Breast epithelium (tissue), 4 donors: ENCODE measurements at regions not wholly inside any gene's neighbourhood (a gene's known extent, or its start where the extent isn't known, plus 50 kb on each side); places are given as distances from the start of the nearest gene placed in this dataset.
"Not testable (repeated sequence)": the region's sequence is repeated elsewhere in the genome, so short reads cannot be mapped to it uniquely, and the experiment has no call there.

Experiments
- DNase-seq, 2 donors: peaks; one replicate each; pipeline ENCODE4 v3.0.0-alpha.2; 2019; ENCODE audit warnings: low spot score in 2 of 2
- H3K27ac ChIP-seq, 2 donors: fragments of 200-600 bp; sonication (generic) in 1 of 2; one replicate each; pipeline ENCODE4 v1.5.1; 2016 to 2019; ENCODE audit warnings: mild to moderate bottlenecking in 1 of 2
- H3K27me3 ChIP-seq, 2 donors: fragments of 200-600 bp; sonication (generic) in 1 of 2; one replicate each; pipeline versions ENCODE4 v1.5.1 to v1.6.0; 2017 to 2019; ENCODE audit warnings: control low read depth in 1 of 2, mild to moderate bottlenecking in 1 of 2
- H3K36me3 ChIP-seq: fragments of 200-600 bp; one replicate; pipeline ENCODE4 v1.5.1; 2019
- H3K4me1 ChIP-seq, 2 donors: fragments of 200-600 bp; sonication (generic); one replicate each; pipeline ENCODE4 v1.5.1; 2016 to 2019; ENCODE audit warnings: control low read depth in 1 of 2
- H3K4me3 ChIP-seq, 3 donors: fragments of 200-600 bp; sonication (generic); 1 replicate in 2 of 3; 2 replicates in 1 of 3; pipeline ENCODE4 v1.5.1; 2016 to 2019; ENCODE audit warnings: mild to moderate bottlenecking in 3 of 3, moderate library complexity in 2 of 3
- H3K9me3 ChIP-seq, 2 donors: fragments of 200-600 bp; sonication (generic) in 1 of 2; one replicate each; pipeline ENCODE4 v1.5.1; 2016 to 2019; ENCODE audit warnings: control low read depth in 1 of 2
- POLR2A ChIP-seq: fragments of 450-650 bp; IDR thresholded peaks from one replicate; pipeline ENCODE4 v1.6.1; 2016; ENCODE audit warnings: antibody characterized with exemption, mild to moderate bottlenecking, moderate library complexity
- POLR2AphosphoS5 ChIP-seq, 3 donors: sonication (generic); formaldehyde crosslinking; IDR thresholded peaks; one replicate each; pipeline ENCODE4 v1.6.1; 2017; ENCODE audit warnings: antibody characterized with exemption in 3 of 3
- intact Hi-C: fragments of 100-400 bp; cut with DNase I; formaldehyde crosslinking; loops from one replicate; pipeline ENCODE4 v1.15.1; 2023; ENCODE audit warnings: low total_unique reads
- TF ChIP-seq, protein P1 (sequence below), 3 donors: fragments of 450-650 bp; IDR thresholded peaks; one replicate each; pipeline ENCODE4 v1.5.1; 2016 to 2017; ENCODE audit warnings: antibody characterized with exemption in 3 of 3, mild to moderate bottlenecking in 3 of 3, moderate library complexity in 3 of 3

GRCh38 chr20:48445827-48446226, 382.0 kb downstream of the PREX1 start:
- intact Hi-C loops = no loop called here
- TF ChIP-seq POLR2A (no peak), POLR2AphosphoS5 (IDR thresholded peaks at IDR 0.05) (no peak)
- TF ChIP-seq, protein P1, sequence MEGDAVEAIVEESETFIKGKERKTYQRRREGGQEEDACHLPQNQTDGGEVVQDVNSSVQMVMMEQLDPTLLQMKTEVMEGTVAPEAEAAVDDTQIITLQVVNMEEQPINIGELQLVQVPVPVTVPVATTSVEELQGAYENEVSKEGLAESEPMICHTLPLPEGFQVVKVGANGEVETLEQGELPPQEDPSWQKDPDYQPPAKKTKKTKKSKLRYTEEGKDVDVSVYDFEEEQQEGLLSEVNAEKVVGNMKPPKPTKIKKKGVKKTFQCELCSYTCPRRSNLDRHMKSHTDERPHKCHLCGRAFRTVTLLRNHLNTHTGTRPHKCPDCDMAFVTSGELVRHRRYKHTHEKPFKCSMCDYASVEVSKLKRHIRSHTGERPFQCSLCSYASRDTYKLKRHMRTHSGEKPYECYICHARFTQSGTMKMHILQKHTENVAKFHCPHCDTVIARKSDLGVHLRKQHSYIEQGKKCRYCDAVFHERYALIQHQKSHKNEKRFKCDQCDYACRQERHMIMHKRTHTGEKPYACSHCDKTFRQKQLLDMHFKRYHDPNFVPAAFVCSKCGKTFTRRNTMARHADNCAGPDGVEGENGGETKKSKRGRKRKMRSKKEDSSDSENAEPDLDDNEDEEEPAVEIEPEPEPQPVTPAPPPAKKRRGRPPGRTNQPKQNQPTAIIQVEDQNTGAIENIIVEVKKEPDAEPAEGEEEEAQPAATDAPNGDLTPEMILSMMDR (IDR thresholded peaks at IDR 0.05) = no peak

GRCh38 chr20:48444249-48444648, 383.6 kb downstream of the PREX1 start:
- TF ChIP-seq, protein P1 (IDR thresholded peaks at IDR 0.05) = no peak
- no peak for TF ChIP-seq POLR2AphosphoS5 (IDR thresholded peaks at IDR 0.05)
- TF ChIP-seq POLR2A = no peak
- H3K9me3 ChIP-seq = peaks cover 11 to 17% of the 10 kb centered on the region in 2 donors

More at GRCh38 chr20:48445827-48446226, 382.0 kb downstream of the PREX1 start:
- Histone ChIP-seq H3K27ac (no peak overlapping the region), H3K27me3 (no peaks in the 10 kb centered on the region), H3K4me1 (no peaks in the 10 kb centered on the region), H3K36me3 (no peaks in the 10 kb centered on the region), H3K4me3 (no peak overlapping the region), H3K9me3 (peaks cover 11 to 17% of the 10 kb centered on the region in 2 donors)
- DNase-seq = no peak

DNA sequence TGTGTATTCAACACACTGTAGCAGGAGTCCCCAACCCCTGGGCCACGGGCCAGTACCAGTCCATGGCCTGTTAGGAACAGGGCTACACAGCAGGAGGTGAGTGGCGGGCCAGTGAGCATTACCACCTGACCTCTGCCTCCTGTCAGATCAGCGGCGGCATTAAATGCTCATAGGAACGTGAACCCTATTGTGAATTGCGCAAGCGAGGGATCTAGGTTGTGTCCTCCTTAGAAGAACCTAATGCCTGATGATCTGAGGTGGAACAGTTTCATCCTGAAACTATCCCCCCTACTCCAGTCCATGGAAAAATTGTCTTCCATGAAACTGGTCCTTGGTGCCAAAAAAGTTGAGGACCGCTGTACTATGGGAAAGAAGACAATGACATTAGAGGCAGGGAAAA, 386.9 kb downstream of the PREX1 start:
- no peaks in the 10 kb centered on the region for H3K27me3 ChIP-seq
- H3K4me1 ChIP-seq = no peaks in the 10 kb centered on the region
- H3K27ac ChIP-seq = no peak overlapping the region
- H3K9me3 ChIP-seq = peaks cover 11 to 17% of the 10 kb centered on the region in 2 donors
- no peaks in the 10 kb centered on the region for H3K36me3 ChIP-seq
- TF ChIP-seq POLR2A = no peak
- no peak for TF ChIP-seq POLR2AphosphoS5 (IDR thresholded peaks at IDR 0.05)
- TF ChIP-seq, protein P1 (IDR thresholded peaks at IDR 0.05) = no peak
- no peak overlapping the region for H3K4me3 ChIP-seq
- intact Hi-C loops = no loop called here
- DNase-seq = no peak

More at GRCh38 chr20:48444249-48444648, 383.6 kb downstream of the PREX1 start:
- intact Hi-C loops = no loop called here
- Histone ChIP-seq H3K36me3 (no peaks in the 10 kb centered on the region), H3K4me1 (no peaks in the 10 kb centered on the region), H3K4me3 (no peak overlapping the region), H3K27ac (no peak overlapping the region), H3K27me3 (no peaks in the 10 kb centered on the region)
- no peak for DNase-seq

DNA sequence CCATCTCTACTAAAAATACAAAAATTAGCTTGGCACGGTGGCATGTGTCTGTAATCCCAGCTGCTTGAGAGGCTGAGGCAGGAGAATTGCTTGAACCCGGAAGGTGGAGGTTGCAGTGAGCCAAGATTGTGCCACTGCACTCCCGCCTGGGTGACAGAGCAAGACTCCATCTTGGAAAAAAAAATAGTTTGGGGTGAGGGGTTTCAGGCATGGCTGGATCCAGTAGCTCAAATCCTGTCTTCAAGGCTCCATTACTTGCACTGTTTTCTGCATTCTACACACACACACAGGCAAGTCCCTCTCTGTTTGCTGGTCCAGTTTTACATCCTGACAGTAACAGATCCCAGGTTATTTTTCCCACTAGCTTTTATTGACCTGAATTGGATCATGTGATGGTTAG, 387.5 kb downstream of the PREX1 start:
- intact Hi-C loops, H3K36me3 ChIP-seq: not testable (repeated sequence)

DNA sequence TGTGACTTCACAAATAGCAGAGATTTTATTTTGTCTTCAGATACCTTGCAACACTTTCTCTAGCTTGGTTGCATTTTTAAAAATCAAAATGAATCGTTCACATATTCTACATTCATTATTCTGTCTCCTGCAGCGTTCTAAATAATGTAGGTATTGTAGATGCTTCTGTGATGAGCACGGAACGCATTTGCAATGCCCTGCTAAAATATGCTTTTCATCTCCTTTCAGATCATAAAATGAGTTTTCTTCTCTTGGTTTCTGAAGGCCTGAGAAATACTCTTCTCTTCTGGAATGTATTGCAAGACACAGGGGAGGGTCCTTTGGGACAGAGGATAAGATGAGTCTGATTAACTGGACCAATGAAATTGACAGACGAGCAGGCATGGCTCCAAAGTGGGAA, 390.7 kb downstream of the PREX1 start:
- intact Hi-C loops = no loop called here
- no peaks in the 10 kb centered on the region for H3K36me3 ChIP-seq
- no peaks in the 10 kb centered on the region for H3K27me3 ChIP-seq
- no peak overlapping the region for H3K4me3 ChIP-seq
- no peak overlapping the region for H3K27ac ChIP-seq
- no peaks in the 10 kb centered on the region for H3K9me3 ChIP-seq
- TF ChIP-seq, protein P1 (IDR thresholded peaks at IDR 0.05) = no peak
- TF ChIP-seq POLR2AphosphoS5 (IDR thresholded peaks at IDR 0.05) (no peak), POLR2A (no peak)
- H3K4me1 ChIP-seq = no peaks in the 10 kb centered on the region
- DNase-seq = no peak

More for the DNA sequence above, 387.5 kb downstream of the PREX1 start:
- H3K4me3 ChIP-seq, H3K27ac ChIP-seq, H3K4me1 ChIP-seq, H3K27me3 ChIP-seq, DNase-seq: not testable (repeated sequence)
- peaks cover 11 to 17% of the 10 kb centered on the region in 2 donors for H3K9me3 ChIP-seq

- H3K27ac ChIP-seq, intact Hi-C loops, H3K36me3 ChIP-seq: not testable (repeated sequence)
Observed at GRCh38 chr20:48436609-48437008, 391.2 kb downstream of the PREX1 start.

More at GRCh38 chr20:48436609-48437008, 391.2 kb downstream of the PREX1 start:
- H3K4me1 ChIP-seq, H3K27me3 ChIP-seq, DNase-seq, H3K9me3 ChIP-seq, H3K4me3 ChIP-seq: not testable (repeated sequence)
